Loucy (cell line): ENCODE measurements at regions not wholly inside any gene's neighbourhood (a gene's known extent, or its start where the extent isn't known, plus 50 kb on each side); places are given as distances from the start of the nearest gene placed in this dataset.

ENCODE experiments used
- H2AFZ ChIP-seq: fragments of 200-600 bp; sonication (generic); 2 replicates; pipeline ENCODE4 v1.6.0; 2016; ENCODE audit warnings: antibody characterized with exemption, mild to moderate bottlenecking, low read length, moderate library complexity
- H3F3A ChIP-seq: fragments of 200-600 bp; 2 replicates; pipeline ENCODE4 v1.6.0; 2016; ENCODE audit warnings: antibody characterized with exemption, low read depth, mild to moderate bottlenecking
- H3K27me3 ChIP-seq: fragments of 200-600 bp; sonication (generic); 2 replicates; pipeline ENCODE4 v1.6.1; 2014; ENCODE audit warnings: low read length, mild to moderate bottlenecking; ENCODE audit not compliant: insufficient read depth, poor library complexity, severe bottlenecking
- H3K36me3 ChIP-seq: fragments of 200-600 bp; sonication (generic); 2 replicates; pipeline ENCODE4 v1.6.1; 2016; ENCODE audit warnings: low read length; ENCODE audit not compliant: insufficient read depth
- H3K4me1 ChIP-seq: fragments of 200-600 bp; sonication (generic); 2 replicates; pipeline ENCODE4 v1.5.1; 2014; ENCODE audit warnings: low read length, mild to moderate bottlenecking; ENCODE audit not compliant: insufficient read depth, poor library complexity, severe bottlenecking
- H3K4me2 ChIP-seq: fragments of 200-600 bp; sonication (generic); 2 replicates; pipeline ENCODE4 v1.6.0; 2014; ENCODE audit warnings: antibody characterized with exemption, low read length, low read depth, mild to moderate bottlenecking; ENCODE audit not compliant: poor library complexity, severe bottlenecking
- H3K4me3 ChIP-seq: fragments of 200-600 bp; sonication (generic); 2 replicates; pipeline ENCODE4 v1.5.1; 2014; ENCODE audit warnings: low read length, mild to moderate bottlenecking, mixed read lengths; ENCODE audit not compliant: poor library complexity, severe bottlenecking
- H3K79me2 ChIP-seq: fragments of 200-600 bp; sonication (generic); 2 replicates; pipeline ENCODE4 v1.6.1; 2014; ENCODE audit warnings: low read length; ENCODE audit not compliant: insufficient read depth
- H3K9ac ChIP-seq: fragments of 200-600 bp; sonication (generic); 2 replicates; pipeline ENCODE4 v1.6.0; 2014; ENCODE audit warnings: mild to moderate bottlenecking, low read depth, low read length, moderate library complexity; ENCODE audit not compliant: poor library complexity, severe bottlenecking
- H3K9me2 ChIP-seq: fragments of 200-600 bp; sonication (generic); replicated peaks from 2 replicates; pipeline ENCODE4 v1.6.1; 2016; ENCODE audit warnings: low read depth, low read length, mixed read lengths
- H3K9me3 ChIP-seq: fragments of 200-600 bp; sonication (generic); 2 replicates; pipeline ENCODE4 v1.6.1; 2014; ENCODE audit warnings: mild to moderate bottlenecking, antibody characterized with exemption, low read length, low read depth; ENCODE audit not compliant: insufficient read depth
- H4K20me1 ChIP-seq: fragments of 200-600 bp; sonication (generic); 2 replicates; pipeline ENCODE4 v1.6.0; 2014; ENCODE audit warnings: antibody characterized with exemption, low read length, mild to moderate bottlenecking; ENCODE audit not compliant: insufficient read depth, poor library complexity, severe bottlenecking
- CTCF ChIP-seq: fragments of 200-600 bp; sonication (generic); conservative IDR thresholded peaks from 2 replicates; pipeline ENCODE4 v1.5.1; 2014; ENCODE audit warnings: mild to moderate bottlenecking, antibody characterized with exemption, low read length
- EZH2phosphoT487 ChIP-seq: fragments of 200-600 bp; IDR thresholded peaks from 2 replicates; pipeline ENCODE4 v1.6.1; 2018; ENCODE audit warnings: antibody characterized with exemption, mild to moderate bottlenecking, moderate library complexity, borderline replicate concordance

GRCh38 chr2:216915557-216916150 is 55.8 kb upstream of the TNP1 start:
- Histone ChIP-seq H3K9ac (no peak overlapping the region), H4K20me1 (no peaks in the 10 kb centered on the region), H3K79me2 (no peaks in the 10 kb centered on the region), H3F3A (no peaks in the 10 kb centered on the region), H3K4me2 (no peak overlapping the region), H3K9me3 (no peaks in the 10 kb centered on the region), H3K36me3 (no peaks in the 10 kb centered on the region), H3K27me3 (no peaks in the 10 kb centered on the region), H2AFZ (no peak overlapping the region), H3K4me3 (no peak overlapping the region), H3K4me1 (no peaks in the 10 kb centered on the region), H3K9me2 (no peaks in the 10 kb centered on the region)
- TF ChIP-seq EZH2phosphoT487 (no peak), CTCF (no peak)

GRCh38 chr2:216914491-216914890 is 54.6 kb upstream of the TNP1 start:
- Histone ChIP-seq H3K9ac (no peak overlapping the region), H3K36me3 (no peaks in the 10 kb centered on the region), H3F3A (no peaks in the 10 kb centered on the region), H3K4me2 (no peak overlapping the region), H2AFZ (no peak overlapping the region), H3K4me1 (no peaks in the 10 kb centered on the region), H4K20me1 (no peaks in the 10 kb centered on the region), H3K79me2 (no peaks in the 10 kb centered on the region), H3K4me3 (no peak overlapping the region), H3K9me2 (no peaks in the 10 kb centered on the region), H3K27me3 (no peaks in the 10 kb centered on the region), H3K9me3 (no peaks in the 10 kb centered on the region)
- TF ChIP-seq CTCF: no peak
- no peak for TF ChIP-seq EZH2phosphoT487

- Histone ChIP-seq H2AFZ (no peak overlapping the region), H3K9me3 (no peaks in the 10 kb centered on the region), H4K20me1 (no peaks in the 10 kb centered on the region), H3F3A (no peaks in the 10 kb centered on the region), H3K79me2 (no peaks in the 10 kb centered on the region), H3K27me3 (no peaks in the 10 kb centered on the region), H3K9me2 (no peaks in the 10 kb centered on the region), H3K4me3 (no peak overlapping the region), H3K4me2 (no peak overlapping the region), H3K9ac (no peak overlapping the region), H3K4me1 (no peaks in the 10 kb centered on the region), H3K36me3 (no peaks in the 10 kb centered on the region)
- TF ChIP-seq EZH2phosphoT487 (no peak), CTCF (no peak)
Measured at GRCh38 chr2:216911886-216912285, 52.0 kb upstream of the TNP1 start.
